NAMALWA (cell line): ENCODE measurements at regions not wholly inside any gene's neighbourhood (a gene's known extent, or its start where the extent isn't known, plus 50 kb on each side); places are given as distances from the start of the nearest gene placed in this dataset.
"Not testable (repeated sequence)": the region's sequence is repeated elsewhere in the genome, so short reads cannot be mapped to it uniquely, and the experiment has no call there.

ENCODE experiments used
- DNase-seq: peaks from one replicate; pipeline ENCODE4 v3.0.0-alpha.2; 2015; ENCODE audit warnings: low spot score

- DNase-seq = no peak
Measured at GRCh38 chr5:84961193-84961592, 576.5 kb upstream of the EDIL3 start.

GRCh38 chr5:84961903-84962302, 577.2 kb upstream of the EDIL3 start:
- DNase-seq = no peak

GRCh38 chr5:84983093-84983492, 598.4 kb upstream of the EDIL3 start:
- no peak for DNase-seq

DNA sequence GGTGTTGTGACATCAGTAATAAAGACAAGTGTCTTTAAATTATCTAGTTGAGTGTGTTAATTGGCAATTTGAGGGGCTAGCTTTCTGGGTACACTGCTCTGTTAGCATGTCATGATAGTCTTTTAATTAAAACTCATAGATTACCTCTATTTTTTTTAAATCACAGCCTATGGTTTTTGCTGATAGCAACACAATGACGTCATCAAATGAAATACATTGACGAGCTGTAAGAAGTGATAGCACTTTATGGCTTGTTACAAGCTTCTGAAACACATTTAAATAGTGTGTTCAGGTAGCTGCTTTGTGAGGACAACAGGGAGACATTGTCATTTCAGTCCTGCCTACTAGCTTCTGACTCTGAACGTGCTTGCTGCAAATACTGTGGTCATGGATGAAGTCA, 600.5 kb upstream of the EDIL3 start:
- DNase-seq = no peak

DNA sequence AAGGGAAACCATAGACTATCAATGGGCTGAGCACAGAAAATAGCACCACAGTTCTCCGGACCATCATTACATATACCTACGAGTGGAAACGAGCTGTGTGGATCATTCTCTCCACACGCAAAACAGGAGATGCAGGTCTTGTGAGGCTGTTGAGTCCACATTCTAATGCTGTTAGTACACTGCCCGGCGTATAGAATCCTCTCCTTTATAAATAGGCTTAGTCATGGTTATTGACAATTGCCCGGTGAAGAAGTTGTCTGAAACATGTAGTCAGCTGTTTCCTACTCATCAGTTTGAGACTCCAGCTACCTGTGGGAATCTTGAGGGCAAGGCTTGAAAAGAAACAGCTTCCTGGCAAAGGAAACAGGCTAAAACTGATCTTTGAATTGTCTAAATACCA, 602.0 kb upstream of the EDIL3 start:
- DNase-seq = no peak

DNA sequence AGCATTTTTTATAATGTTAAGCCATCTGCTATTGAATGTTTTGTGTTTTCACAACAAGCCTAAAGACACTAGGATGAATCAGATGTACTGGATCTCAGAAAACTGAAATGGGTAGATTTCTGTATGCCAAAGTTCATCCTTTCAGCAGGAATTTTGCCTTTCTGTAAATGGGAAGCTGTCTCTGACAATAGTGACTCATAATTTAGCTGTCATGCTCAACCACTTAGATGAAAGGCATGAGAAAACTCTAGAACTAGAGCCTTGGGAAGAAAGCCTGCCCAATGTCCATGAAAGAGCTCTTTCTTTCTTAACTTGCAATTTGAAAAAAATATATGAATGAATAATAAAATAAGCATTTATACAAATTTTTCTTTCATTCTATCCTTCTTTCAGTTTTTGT, 616.0 kb upstream of the EDIL3 start:
- no peak for DNase-seq

GRCh38 chr5:85002026-85002425, 617.3 kb upstream of the EDIL3 start:
- not testable (repeated sequence) for DNase-seq

DNA sequence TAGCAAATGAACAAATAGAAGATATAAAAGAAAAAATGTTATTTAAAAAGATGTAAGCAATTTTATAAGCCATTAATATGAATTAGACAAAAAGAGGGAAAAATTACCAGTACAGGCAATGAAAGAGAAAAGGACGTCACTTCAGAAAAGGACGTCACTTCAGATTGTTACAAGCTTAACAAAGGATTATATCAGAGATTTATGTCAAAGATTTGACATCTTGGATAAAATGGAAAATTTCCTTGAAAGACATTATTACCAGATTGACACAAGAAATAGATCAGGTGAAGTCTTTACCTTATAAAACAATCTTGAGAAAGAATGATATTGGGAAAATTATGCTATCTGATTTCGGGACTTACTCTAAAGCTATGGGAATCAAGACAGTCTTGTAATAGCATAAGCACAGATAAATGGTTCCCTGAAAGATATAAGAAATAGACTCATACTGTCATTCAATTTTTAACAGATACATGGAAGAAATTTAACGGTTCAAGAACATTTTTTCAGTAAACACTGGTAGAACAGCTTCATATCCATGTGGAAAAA, 625.4 kb upstream of the EDIL3 start:
- no peak for DNase-seq

GRCh38 chr5:85017261-85017660, 632.6 kb upstream of the EDIL3 start:
- DNase-seq = no peak

- DNase-seq = no peak
Measured at GRCh38 chr5:85030316-85031084, 645.8 kb upstream of the EDIL3 start.

- DNase-seq = peak; percentile 8
Measured at GRCh38 chr5:85049020-85049419, 664.3 kb upstream of the EDIL3 start.

DNA sequence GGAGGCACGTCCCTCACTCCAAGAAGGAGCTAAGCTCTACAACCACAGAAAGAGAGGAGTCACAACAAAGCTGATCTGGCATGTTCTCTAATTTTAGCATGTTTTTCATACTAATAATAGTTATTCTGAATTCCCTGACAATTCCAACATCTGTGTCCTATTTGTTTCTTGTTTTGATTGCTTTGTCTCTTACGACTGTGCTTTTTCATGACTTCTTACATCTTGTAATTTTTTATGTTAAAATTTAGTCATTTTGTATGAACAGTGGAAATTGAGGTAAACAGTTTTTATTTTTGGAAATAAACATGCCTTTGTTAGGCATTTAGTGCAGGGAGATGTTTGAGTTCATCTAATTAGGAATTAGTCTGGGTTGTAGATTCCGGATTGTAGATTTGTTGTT, 668.1 kb upstream of the EDIL3 start:
- no peak for DNase-seq

- DNase-seq = no peak
Measured at GRCh38 chr5:85069659-85070640, 685.3 kb upstream of the EDIL3 start.

- no peak for DNase-seq
Measured at GRCh38 chr5:85077581-85077980, 692.9 kb upstream of the EDIL3 start.

DNA sequence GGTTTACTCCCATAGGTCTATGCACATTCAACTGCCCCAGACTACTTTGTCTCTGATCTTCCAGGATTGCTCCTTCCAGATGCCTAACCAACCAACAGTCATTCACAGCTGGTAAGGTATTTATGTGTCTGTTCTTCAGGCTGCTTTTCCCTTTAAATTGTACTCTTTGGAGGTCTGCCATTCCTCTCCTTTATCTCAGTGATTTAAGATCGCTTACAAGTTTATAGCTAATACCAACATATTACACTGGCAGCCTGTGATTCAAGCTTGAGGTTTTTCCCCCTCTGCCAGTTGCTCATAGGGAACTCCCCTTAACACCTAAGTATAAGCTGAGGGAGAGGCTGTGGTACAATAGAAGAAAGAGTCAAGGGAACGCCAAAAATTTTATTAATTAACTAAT, 711.7 kb upstream of the EDIL3 start:
- no peak for DNase-seq

DNA sequence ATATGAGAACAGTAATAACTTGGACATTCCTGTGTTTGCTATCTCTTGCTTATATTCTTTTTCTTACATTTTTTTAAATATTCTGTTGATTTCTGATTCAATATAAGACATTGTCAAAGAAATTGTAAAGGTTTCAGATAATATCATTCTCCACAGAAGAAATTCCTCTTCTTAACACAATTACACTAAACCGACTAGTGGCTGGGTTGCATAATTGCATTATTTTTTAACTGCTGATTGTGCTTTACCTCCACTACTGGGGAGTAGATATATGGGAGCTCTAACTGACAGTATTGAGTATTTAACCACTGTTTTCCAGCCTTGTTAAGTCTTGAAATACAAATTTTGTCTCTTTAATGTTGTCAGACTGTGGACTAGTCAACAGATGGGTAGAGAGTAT, 723.8 kb upstream of the EDIL3 start:
- DNase-seq = peak; percentile 9

DNA sequence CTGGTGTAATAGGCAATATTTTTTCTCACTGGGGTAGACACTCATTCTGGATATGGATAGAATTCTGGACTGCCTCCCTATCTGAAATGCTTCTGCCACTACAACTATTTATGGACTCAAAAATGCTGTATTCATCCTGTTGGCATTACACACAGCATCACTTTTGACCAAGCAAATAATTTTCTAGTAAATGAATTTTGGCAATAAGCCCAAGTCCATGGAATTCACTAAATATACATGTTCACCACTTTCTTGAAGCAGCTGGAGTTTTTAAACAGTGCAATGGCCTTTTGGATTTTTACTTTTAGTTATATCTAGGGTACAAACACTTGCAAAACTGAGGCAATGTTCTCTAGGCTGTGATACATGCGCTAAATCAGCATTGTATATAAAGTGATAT, 724.9 kb upstream of the EDIL3 start:
- DNase-seq = no peak

DNA sequence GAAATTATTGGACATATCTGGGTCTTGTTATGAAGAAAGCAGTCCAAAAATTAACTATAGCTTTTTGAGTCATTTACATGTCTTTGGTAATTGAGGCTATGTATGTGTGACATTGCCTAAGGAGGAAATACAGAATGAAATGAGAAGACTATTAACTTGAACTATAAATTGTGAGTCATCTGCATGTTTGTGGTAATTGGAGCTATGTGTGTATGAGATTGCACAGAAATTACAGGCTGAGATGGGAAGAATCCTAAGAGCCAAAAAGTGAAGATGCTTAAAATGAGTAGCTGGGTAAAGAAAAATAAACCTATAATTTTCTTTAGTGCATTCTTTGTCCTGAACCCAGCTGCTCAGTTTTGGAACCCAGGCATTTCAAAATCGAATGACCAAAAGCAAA, 747.6 kb upstream of the EDIL3 start:
- no peak for DNase-seq

GRCh38 chr5:85140471-85140870, 755.8 kb upstream of the EDIL3 start:
- no peak for DNase-seq

- DNase-seq = no peak
Measured at GRCh38 chr5:85143138-85143537, 758.5 kb upstream of the EDIL3 start.

GRCh38 chr5:85148701-85149100, 764.0 kb upstream of the EDIL3 start:
- DNase-seq = no peak

DNA sequence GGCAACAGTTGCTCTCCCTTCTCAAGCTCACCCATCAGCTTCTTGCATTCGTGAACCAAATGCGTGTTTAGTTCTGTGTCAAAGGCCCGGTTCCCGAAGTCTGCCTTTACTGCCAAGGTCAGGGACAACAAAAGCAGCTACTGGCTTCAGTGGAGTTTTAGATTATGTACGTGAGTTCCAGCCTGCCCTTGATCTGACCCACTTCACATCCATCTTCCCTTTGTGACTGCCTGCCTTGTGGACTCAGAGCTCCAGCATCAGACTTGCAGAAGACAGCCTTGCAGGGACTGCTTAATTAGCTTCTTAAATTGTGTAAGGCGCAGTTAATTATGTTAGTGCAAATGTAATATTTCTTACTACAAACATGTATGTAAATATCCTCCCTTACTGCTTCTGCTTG, 774.7 kb upstream of the EDIL3 start:
- DNase-seq = no peak

GRCh38 chr5:85168474-85168873, 783.8 kb upstream of the EDIL3 start:
- DNase-seq = no peak
